HCT116 (cell line): ENCODE measurements at regions not wholly inside any gene's neighbourhood (a gene's known extent, or its start where the extent isn't known, plus 50 kb on each side); places are given as distances from the start of the nearest gene placed in this dataset.

ENCODE experiments used
- FOSL1 ChIP-seq: IDR thresholded peaks from 2 replicates; pipeline ENCODE4 v1.6.1; 2012; ENCODE audit warnings: low read depth
- POLR2A ChIP-seq: IDR thresholded peaks from 2 replicates; pipeline ENCODE4 v1.7.0; 2011; ENCODE audit warnings: borderline replicate concordance; ENCODE audit not compliant: insufficient read depth, insufficient read length; ENCODE audit errors: extremely low read depth
- RAD21 ChIP-seq: IDR thresholded peaks from 2 replicates; pipeline ENCODE4 v1.6.1; 2012; ENCODE audit warnings: low read depth, mild to moderate bottlenecking
- SIN3A ChIP-seq: IDR thresholded peaks from 2 replicates; pipeline ENCODE4 v1.6.1; 2012; ENCODE audit warnings: low read depth
- SP1 ChIP-seq: IDR thresholded peaks from 2 replicates; pipeline ENCODE4 v1.6.1; 2012; ENCODE audit warnings: low read depth
- ZNF274 ChIP-seq: fragments of 200-500 bp; sonication (Bioruptor generic); IDR thresholded peaks from 2 replicates; pipeline ENCODE4 v1.6.1; 2014; ENCODE audit warnings: mild to moderate bottlenecking, low read depth, low read length, inconsistent platforms
- TF ChIP-seq, protein P1 (sequence below): IDR thresholded peaks from 2 replicates; pipeline ENCODE4 v1.6.1; 2012; ENCODE audit warnings: low read depth
- TF ChIP-seq, protein P2 (sequence below), 3 experiments: fragments of 200-600 bp in 1 of 3; sonication (generic) in 1 of 3; IDR thresholded peaks in 2 of 3; conservative IDR thresholded peaks in 1 of 3; 2 replicates each; pipeline ENCODE4 v1.5.1; 2012 to 2017; ENCODE audit warnings: low read depth in 2 of 3, low read length in 2 of 3, antibody characterized with exemption in 1 of 3, borderline replicate concordance in 1 of 3, control low read depth in 1 of 3, mild to moderate bottlenecking in 1 of 3, mixed read lengths in 1 of 3, mixed run types in 1 of 3, moderate library complexity in 1 of 3; ENCODE audit not compliant: insufficient read depth in 1 of 3
- TF ChIP-seq, protein P3 (sequence below): IDR thresholded peaks from 2 replicates; pipeline ENCODE4 v1.6.1; 2012
- TF ChIP-seq, protein P4 (sequence below): IDR thresholded peaks from 2 replicates; pipeline ENCODE4 v1.6.1; 2012

DNA sequence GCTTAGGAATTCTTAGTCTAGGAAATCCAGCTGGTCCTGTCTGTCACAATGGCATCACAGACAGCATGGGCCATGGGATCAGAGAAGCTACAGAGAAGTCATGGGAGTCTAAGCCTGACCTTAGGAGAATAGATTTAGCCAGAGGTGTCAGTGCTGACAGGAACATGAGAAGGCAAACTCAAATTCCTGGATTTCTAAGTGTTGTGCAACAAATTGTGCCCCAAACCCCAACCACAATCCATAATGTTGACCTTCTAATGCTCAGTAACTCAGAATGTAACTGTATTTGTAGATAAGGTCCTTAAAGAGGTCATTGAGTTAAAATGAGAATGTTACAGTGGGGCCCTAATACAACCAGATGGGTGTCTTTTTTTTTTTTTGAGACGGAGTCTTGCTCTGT lies 95.9 kb upstream of the RHOBTB1 start:
- TF ChIP-seq, protein P1, sequence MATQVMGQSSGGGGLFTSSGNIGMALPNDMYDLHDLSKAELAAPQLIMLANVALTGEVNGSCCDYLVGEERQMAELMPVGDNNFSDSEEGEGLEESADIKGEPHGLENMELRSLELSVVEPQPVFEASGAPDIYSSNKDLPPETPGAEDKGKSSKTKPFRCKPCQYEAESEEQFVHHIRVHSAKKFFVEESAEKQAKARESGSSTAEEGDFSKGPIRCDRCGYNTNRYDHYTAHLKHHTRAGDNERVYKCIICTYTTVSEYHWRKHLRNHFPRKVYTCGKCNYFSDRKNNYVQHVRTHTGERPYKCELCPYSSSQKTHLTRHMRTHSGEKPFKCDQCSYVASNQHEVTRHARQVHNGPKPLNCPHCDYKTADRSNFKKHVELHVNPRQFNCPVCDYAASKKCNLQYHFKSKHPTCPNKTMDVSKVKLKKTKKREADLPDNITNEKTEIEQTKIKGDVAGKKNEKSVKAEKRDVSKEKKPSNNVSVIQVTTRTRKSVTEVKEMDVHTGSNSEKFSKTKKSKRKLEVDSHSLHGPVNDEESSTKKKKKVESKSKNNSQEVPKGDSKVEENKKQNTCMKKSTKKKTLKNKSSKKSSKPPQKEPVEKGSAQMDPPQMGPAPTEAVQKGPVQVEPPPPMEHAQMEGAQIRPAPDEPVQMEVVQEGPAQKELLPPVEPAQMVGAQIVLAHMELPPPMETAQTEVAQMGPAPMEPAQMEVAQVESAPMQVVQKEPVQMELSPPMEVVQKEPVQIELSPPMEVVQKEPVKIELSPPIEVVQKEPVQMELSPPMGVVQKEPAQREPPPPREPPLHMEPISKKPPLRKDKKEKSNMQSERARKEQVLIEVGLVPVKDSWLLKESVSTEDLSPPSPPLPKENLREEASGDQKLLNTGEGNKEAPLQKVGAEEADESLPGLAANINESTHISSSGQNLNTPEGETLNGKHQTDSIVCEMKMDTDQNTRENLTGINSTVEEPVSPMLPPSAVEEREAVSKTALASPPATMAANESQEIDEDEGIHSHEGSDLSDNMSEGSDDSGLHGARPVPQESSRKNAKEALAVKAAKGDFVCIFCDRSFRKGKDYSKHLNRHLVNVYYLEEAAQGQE = no peak
- TF ChIP-seq, protein P2, sequence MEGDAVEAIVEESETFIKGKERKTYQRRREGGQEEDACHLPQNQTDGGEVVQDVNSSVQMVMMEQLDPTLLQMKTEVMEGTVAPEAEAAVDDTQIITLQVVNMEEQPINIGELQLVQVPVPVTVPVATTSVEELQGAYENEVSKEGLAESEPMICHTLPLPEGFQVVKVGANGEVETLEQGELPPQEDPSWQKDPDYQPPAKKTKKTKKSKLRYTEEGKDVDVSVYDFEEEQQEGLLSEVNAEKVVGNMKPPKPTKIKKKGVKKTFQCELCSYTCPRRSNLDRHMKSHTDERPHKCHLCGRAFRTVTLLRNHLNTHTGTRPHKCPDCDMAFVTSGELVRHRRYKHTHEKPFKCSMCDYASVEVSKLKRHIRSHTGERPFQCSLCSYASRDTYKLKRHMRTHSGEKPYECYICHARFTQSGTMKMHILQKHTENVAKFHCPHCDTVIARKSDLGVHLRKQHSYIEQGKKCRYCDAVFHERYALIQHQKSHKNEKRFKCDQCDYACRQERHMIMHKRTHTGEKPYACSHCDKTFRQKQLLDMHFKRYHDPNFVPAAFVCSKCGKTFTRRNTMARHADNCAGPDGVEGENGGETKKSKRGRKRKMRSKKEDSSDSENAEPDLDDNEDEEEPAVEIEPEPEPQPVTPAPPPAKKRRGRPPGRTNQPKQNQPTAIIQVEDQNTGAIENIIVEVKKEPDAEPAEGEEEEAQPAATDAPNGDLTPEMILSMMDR (IDR thresholded peaks at IDR 0.05 in 2 of 3, conservative IDR thresholded peaks at IDR 0.05 in 1 of 3; ENCODE audit: borderline replicate concordance in 1 of 3, insufficient read depth in 1 of 3, low read depth in 2 of 3, low read length in 2 of 3) = no peak
- no peak for TF ChIP-seq POLR2A
- TF ChIP-seq ZNF274 = no peak
- TF ChIP-seq, protein P3, sequence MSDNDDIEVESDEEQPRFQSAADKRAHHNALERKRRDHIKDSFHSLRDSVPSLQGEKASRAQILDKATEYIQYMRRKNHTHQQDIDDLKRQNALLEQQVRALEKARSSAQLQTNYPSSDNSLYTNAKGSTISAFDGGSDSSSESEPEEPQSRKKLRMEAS = no peak
- TF ChIP-seq, protein P4, sequence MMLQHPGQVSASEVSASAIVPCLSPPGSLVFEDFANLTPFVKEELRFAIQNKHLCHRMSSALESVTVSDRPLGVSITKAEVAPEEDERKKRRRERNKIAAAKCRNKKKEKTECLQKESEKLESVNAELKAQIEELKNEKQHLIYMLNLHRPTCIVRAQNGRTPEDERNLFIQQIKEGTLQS = no peak
- TF ChIP-seq FOSL1 = no peak
- TF ChIP-seq SP1 = no peak
- TF ChIP-seq RAD21 = no peak
- TF ChIP-seq SIN3A = no peak
